Type B pancreatic cell (in vitro differentiated cells): ENCODE measurements at regions not wholly inside any gene's neighbourhood (a gene's known extent, or its start where the extent isn't known, plus 50 kb on each side); places are given as distances from the start of the nearest gene placed in this dataset.

Experiments
- DNase-seq: peaks from one replicate; pipeline ENCODE4 v3.0.0; 2021; ENCODE audit warnings: mixed read lengths; ENCODE audit not compliant: unreplicated experiment; ENCODE audit errors: extremely low spot score
- H3K27ac Mint-ChIP-seq: 2 replicates; pipeline ENCODE4 v1.8.0; 2021; ENCODE audit warnings: mild to moderate bottlenecking, mixed read lengths
- H3K27me3 Mint-ChIP-seq: 2 replicates; pipeline ENCODE4 v1.8.0; 2021; ENCODE audit warnings: mixed read lengths
- H3K36me3 Mint-ChIP-seq: 2 replicates; pipeline ENCODE4 v1.8.0; 2021; ENCODE audit warnings: mixed read lengths
- H3K4me1 Mint-ChIP-seq: one replicate; pipeline ENCODE4 v1.8.0; 2021; ENCODE audit warnings: mixed read lengths; ENCODE audit not compliant: unreplicated experiment
- H3K4me3 Mint-ChIP-seq: 2 replicates; pipeline ENCODE4 v1.8.0; 2021; ENCODE audit warnings: mild to moderate bottlenecking, mixed read lengths
- H3K9me3 Mint-ChIP-seq: 2 replicates; pipeline ENCODE4 v1.8.0; 2021; ENCODE audit warnings: mixed read lengths
- CTCF ChIP-seq: fragments of 200-600 bp; sonication (generic); conservative IDR thresholded peaks from 2 replicates; pipeline ENCODE4 v1.5.0; 2021; ENCODE audit warnings: antibody characterized with exemption, mild to moderate bottlenecking

- no peak for TF ChIP-seq CTCF
- no peak overlapping the region for H3K27ac Mint-ChIP-seq
- no peak for DNase-seq
- peaks cover under 1% of the 10 kb centered on the region for H3K9me3 Mint-ChIP-seq
- peaks cover 5% of the 10 kb centered on the region for H3K4me1 Mint-ChIP-seq
- H3K4me3 Mint-ChIP-seq = no peak overlapping the region
- H3K36me3 Mint-ChIP-seq = no peaks in the 10 kb centered on the region
- no peaks in the 10 kb centered on the region for H3K27me3 Mint-ChIP-seq
Measured at GRCh38 chr5:52725065-52725746, 62.5 kb upstream of the ITGA1 start.

- Mint-ChIP-seq H3K4me3 (no peak overlapping the region), H3K27ac (no peak overlapping the region), H3K9me3 (peaks cover 4% of the 10 kb centered on the region), H3K27me3 (no peaks in the 10 kb centered on the region), H3K4me1 (peaks cover 5% of the 10 kb centered on the region), H3K36me3 (no peaks in the 10 kb centered on the region)
- TF ChIP-seq CTCF = no peak
- DNase-seq = no peak
Measured at GRCh38 chr5:52725808-52726207, 61.9 kb upstream of the ITGA1 start.

- no peak for DNase-seq
- H3K36me3 Mint-ChIP-seq = no peaks in the 10 kb centered on the region
- H3K27ac Mint-ChIP-seq = no peak overlapping the region
- no peak overlapping the region for H3K4me3 Mint-ChIP-seq
- no peaks in the 10 kb centered on the region for H3K27me3 Mint-ChIP-seq
- H3K4me1 Mint-ChIP-seq = peaks cover 5% of the 10 kb centered on the region
- H3K9me3 Mint-ChIP-seq = peaks cover 4% of the 10 kb centered on the region
- no peak for TF ChIP-seq CTCF
Measured at GRCh38 chr5:52727020-52727419, 60.7 kb upstream of the ITGA1 start.

GRCh38 chr5:52727576-52727975 is 60.1 kb upstream of the ITGA1 start:
- peaks cover 5% of the 10 kb centered on the region for H3K4me1 Mint-ChIP-seq
- no peak for DNase-seq
- peaks cover 4% of the 10 kb centered on the region for H3K9me3 Mint-ChIP-seq
- no peak overlapping the region for H3K27ac Mint-ChIP-seq
- H3K4me3 Mint-ChIP-seq = no peak overlapping the region
- TF ChIP-seq CTCF = no peak
- H3K27me3 Mint-ChIP-seq = no peaks in the 10 kb centered on the region
- H3K36me3 Mint-ChIP-seq = no peaks in the 10 kb centered on the region

GRCh38 chr5:52728224-52728623 is 59.5 kb upstream of the ITGA1 start:
- Mint-ChIP-seq H3K4me1 (peaks cover 5% of the 10 kb centered on the region), H3K36me3 (no peaks in the 10 kb centered on the region), H3K27me3 (no peaks in the 10 kb centered on the region), H3K9me3 (peaks cover 4% of the 10 kb centered on the region), H3K27ac (no peak overlapping the region), H3K4me3 (no peak overlapping the region)
- TF ChIP-seq CTCF = no peak
- no peak for DNase-seq
